ENCODE measurements at regions not wholly inside any gene's neighbourhood (a gene's known extent, or its start where the extent isn't known, plus 50 kb on each side); places are given as distances from the start of the nearest gene placed in this dataset.
"Not testable (repeated sequence)": the region's sequence is repeated elsewhere in the genome, so short reads cannot be mapped to it uniquely, and the experiment has no call there.

DNA sequence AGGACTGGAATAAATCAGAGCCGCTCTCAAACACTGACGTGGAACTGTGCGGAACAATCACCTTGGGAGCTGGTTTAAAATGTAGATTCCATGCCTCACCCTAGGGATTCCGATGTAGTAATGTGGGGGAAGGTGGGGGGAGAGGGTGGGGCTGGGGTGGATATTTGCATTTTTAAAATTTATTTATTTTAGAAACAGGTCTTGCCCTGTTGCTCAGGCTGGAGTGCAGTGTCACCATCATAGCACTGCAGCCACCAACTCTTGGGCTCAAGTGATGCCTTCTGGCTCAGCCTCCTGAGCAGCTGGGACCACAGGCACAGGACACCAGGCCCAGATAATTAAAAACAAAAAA is 101.9 kb upstream of the SEC22B start:
- DNase-seq (ENCODE audit: low spot score), result not testable (repeated sequence)

DNA sequence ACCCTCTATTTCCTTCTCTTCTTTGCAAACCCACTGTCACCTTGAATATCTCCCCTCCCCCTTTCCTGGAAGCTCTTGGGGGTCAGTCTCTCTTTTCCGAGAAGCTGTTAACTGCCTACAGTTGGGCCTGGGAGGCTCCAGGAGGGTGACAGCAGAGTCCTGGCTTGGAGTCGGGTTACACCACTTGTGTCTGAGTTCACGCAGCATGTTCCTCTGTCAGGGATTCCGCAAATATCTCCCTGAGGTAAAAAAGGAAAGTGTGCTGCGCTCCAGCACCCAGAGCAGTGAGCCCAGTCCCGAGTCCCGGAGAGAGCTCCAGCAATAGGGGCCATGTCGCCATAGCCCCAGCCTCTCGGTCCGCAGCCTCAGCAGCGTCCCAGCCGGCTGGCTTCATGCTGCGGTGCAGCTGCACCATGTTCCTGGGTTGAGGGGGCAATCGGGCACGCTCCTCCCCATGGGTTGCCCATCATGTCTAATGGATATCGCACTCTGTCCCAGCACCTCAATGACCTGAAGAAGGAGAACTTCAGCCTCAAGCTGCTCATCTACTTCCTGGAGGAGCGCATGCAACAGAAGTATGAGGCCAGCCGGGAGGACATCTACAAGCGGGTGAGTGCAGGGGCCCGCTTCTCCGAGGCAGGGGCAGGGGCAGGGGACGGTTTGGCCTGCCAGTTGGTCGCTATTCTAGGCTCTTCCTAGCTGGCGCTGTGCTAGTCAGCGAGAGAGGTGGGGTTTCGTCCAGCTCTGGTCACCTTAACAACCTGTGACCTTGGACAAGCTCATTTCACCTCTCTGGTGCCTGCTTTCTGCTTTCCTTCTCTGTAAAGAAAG is 101.3 kb upstream of the SEC22B start:
- DNase-seq (ENCODE audit: low spot score), result not testable (repeated sequence)

DNA sequence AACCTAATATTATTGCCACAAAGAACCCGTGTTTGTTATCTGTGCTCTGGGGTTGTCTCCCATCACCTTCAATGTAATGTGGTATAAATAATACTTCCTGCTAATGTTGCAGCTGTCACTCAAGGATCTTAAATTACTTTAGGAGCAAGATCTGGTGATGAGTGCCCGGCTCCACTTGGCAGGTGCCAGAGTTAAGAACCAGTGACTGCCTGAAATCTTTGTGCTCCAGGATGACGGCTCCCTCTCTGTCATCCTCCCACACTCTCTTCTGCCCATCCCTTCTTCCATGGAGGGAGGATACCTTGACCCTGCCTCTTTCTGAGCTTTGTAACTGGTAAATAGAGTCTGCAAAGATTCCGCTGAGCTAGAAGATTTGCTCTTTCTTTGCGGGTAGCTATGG is 100.4 kb upstream of the SEC22B start:
- not testable (repeated sequence) for DNase-seq (ENCODE audit: low spot score)

DNA sequence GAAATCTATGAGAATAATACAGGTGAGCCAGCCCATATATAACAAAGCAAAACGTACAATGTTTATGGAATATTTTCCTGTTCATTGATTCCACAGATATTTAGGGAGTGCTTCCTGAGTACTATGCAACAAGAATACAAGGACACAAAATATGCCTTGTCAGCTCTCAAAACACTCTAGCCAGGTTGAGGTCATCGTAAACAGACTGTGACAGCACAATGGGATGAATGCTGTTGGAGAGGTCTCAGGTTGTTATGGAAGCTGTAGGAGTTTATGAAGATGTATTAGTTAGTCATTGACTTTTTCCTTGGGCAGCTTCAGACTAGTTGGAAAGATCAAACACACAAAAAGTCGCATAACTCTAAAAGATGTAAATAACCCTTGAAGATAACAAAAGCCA is 98.1 kb upstream of the SEC22B start:
- not testable (repeated sequence) for DNase-seq (ENCODE audit: low spot score)

DNA sequence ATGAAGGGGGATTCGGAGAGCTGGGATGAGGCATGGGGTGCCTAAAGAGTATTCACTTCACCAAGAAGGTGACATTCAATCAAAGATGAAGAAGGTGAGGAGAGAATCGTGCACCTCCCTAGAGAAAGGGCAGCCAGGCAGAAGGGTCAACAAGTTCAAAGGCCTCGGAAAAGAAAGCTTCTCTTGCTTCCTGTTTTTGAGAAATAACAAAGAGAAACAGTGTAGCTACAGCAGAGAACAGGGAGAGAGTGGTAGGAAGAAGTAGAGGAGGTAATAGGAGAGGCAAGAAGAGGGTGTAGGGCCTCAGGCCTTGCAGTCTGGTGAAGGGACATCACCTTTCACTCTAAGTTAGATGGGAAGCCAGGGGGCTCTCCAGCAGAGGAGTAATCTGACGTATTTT is 97.0 kb upstream of the SEC22B start:
- DNase-seq (ENCODE audit: low spot score), result not testable (repeated sequence)

DNA sequence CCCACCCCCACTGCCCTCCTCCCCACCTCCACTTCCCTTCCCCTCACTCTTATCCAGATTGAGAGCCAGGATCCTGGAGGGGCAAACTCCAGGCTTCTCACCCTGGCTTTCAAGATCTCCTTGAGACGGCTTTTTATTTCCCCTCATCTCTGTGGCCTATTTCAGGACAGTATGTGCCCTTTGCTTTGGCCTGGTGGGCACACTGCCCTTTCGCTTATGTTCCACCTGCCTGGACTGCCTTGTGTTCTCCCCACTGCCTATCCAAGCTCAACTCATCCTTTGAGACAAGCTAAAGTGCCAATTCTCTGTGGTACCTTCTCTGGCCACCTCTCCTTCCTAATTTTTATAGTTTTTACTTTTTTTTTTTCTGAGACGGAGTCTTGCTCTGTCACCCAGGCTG is 95.9 kb upstream of the SEC22B start:
- DNase-seq (ENCODE audit: low spot score), result not testable (repeated sequence)

DNA sequence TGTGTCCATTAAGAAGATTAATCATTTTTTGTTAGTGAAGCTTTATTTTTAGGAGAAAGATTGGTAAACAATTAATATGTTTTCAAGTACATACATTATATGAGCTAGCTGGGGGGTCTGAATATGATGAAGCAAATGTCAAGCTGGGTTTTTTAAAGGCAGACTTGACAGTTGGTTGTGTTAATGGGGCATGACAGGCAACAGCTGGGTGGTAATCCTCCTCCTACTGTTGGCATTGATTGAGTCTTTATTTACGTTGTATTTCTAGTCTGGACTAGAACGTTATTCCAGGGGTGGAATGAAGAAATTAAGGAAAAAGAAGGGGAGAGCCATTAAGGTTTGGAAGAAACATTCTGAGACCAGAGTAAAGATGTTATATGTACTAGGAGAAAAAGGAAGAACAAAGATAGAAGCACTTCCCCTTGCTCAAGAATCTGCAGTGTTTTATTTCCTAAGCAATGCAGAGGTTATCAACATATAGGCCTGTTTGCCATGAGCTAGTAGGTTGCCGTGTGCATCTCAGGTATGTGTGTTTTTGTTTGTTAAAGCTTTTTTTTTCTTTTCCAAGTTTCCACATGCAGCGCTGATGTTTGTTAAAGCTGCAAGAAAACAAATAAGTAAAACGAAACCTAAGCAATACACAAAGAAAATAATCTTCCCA is 95.4 kb upstream of the SEC22B start:
- not testable (repeated sequence) for DNase-seq (ENCODE audit: low spot score)

DNA sequence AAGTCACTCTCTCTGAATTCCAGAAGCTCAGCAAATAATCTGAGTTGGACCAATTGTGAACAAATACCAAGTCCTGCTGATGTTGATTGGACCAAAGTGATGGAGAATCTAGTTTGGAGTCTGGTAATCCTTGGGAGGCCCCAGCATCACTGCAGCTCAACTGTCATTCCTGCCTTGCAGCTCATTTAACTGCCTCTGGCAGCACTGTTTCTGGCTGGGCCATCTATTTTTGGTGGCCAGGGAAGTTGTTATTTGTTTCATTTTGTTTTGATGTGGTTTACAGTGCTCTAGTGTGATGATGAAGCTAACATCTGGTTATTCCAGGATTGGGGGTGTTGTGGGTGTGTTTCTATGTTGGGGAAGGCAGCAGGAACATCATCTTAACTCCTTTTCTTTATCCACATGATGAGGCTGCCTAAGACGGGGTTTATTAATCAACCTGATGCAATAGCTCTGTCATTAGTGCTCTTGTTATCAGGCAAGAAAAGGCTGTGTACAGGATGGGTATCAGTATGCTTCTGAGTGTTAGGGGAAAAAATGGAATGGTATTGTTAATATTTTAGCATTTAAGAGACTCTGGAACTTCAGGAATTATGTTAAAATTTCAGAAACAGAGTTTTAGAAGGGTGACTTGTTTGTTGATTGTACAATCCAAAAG is 91.7 kb upstream of the SEC22B start:
- DNase-seq (ENCODE audit: low spot score), result not testable (repeated sequence)

DNA sequence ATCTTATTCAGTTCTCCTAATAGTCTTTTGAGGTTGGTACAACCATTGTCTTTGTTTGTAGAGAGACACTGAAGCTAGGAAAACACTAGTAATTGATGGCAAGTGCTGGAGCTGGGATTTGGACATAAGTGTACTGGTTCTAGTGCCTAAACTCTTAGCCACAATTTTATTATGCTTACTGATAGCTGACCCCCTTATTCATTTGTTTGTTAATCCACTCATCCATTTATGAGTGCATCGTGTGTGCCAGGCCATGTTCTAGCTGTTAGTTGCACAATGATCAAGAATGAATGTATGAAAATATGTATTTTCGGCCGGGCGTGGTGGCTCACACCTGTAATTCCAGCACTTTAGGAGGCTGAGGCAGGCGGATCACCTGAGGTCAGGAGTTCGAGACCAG is 88.2 kb upstream of the SEC22B start:
- DNase-seq (ENCODE audit: low spot score), result not testable (repeated sequence)

DNA sequence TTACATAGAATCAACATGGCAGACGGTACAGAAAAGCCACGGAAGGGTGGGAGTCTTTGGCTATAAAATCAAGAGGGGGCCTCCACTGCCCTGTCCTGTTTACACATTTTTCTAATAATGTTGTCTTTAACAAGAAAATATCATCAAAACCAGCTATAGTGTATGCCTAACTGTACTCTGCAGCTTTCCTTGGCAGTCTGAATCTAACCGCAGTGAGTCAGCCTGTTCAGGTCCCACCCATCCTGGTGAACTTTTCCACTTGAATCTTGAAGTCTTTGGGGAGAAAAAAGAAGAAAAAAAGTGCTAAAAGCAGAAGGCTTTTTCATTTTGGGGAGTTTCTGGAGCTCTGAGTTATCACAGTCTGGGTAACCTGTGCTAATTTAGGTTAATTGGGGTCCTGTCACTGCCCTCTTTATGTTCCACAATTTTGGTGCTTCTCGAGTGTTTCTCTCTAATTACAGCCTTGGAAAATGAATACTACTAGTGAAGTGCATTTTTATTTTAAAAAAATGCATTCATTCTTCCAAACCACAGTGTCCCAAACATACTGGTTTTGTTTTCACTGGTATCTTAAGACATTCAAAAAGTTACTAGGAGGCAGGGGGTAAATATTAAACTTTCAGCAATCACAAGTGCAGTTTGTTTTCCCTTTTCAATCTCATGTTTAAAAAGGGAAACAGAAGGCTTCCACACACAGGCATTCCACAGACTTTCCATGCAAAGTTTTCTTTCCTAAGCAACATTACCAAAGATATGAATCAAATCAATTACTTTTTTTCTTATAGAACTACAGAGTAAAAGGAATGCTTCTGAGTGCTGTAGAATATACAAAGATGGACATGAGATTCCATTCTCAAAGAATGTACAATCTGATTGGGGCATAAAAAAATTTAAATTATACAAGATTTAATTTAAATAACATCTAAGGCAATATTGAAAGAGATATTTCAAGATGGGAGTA is 86.8 kb upstream of the SEC22B start:
- DNase-seq (ENCODE audit: low spot score), result not testable (repeated sequence)

DNA sequence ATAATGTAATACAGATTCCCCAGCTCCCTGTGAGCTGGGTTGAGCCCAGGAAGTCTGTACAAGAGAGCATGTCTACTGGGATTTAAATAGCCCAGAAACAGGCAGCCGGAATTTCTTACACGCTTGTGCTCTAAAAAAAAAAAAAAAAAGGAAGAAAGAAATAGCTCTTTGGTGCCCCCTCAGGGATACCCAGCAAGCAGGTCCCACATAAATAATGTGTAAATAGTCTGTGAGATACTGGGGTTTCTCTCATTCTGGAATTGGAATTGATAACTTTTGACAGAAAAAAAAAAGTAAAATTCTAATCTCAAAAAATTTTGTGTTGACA is 81.4 kb upstream of the SEC22B start:
- DNase-seq (ENCODE audit: low spot score), result not testable (repeated sequence)

DNA sequence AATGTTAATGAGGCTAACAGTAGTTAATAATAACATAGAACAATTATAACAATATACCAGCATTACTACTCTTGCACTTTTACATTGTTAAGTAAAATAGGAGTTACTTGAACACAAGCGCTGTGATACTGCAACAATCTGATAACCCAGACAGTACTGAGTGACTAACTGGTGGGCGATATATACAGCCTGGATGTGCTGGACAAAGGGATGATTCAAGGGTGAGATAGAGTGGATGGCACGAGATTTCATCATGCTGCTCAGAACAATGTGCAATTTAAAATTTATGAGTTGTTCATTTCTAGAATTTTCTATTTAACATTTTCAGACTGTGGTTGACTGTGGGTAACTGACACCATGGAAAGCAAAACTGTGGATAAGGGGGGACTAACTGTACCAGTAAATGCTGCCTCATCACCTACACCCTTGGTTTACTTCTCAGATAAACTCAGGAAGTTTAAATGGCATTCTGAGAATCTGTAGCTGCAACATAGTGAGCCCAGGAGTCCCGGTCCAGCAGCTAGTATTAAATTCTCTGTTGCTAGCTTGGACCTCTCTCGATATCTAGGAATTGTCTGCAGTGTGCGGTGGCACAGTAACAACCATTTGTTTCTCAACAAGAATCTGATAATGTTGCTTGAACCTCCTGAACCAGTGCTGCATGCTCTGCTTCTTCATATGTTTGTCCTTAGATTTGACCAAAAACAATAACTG is 80.9 kb upstream of the SEC22B start:
- not testable (repeated sequence) for DNase-seq (ENCODE audit: low spot score)

DNA sequence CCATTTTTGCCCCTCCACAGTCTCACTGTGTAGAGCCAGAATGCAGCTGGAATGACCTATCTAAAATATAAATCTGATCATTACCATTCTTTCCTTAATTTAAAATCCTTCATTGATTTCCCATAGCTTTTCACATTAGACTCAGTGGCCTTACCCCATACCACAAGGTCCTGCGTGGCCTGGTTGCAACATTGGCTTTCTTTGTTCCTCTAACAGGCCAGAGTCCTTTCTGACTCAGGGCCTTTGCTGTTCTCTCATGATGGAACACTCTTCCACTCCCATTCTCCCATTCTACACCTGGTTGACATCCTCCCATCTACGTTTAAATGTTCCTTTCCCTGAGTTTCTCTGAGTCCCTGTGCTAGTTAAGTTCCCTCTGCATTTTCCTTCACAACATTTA is 74.4 kb upstream of the SEC22B start:
- not testable (repeated sequence) for DNase-seq (ENCODE audit: low spot score)

DNA sequence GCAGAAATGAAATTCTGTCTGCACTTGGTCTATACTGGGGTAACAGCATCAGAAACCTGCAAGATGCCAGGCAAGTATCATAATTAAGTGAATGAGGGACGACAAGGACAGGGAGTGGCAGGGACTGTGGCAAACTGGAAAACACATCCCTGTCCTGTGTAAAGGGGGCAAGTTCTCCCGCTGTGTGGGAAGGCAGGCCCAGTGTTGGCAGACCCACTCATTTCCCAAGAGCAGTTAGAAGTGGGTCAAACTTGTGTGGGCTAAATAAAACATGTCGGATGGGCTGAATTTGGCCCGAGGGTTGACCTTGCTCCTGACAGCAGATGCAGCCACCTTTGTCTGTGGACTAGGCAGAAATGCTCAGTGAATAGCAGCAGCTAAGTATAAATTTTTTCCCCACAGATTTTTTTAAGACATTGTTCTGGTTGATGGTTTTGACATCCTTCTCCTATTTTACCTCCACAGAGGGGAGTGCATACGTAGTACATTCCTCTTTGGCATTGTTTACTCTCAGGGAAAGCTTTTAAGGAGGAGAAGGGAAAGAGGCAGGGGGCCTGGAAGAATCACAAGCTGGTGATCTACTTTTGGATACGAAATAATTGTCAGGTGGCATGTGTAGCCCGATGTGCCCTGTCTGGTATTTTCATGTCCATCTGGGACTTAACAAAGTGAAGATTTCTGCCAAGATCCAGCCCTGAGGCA is 72.6 kb upstream of the SEC22B start:
- DNase-seq (ENCODE audit: low spot score), result not testable (repeated sequence)

DNA sequence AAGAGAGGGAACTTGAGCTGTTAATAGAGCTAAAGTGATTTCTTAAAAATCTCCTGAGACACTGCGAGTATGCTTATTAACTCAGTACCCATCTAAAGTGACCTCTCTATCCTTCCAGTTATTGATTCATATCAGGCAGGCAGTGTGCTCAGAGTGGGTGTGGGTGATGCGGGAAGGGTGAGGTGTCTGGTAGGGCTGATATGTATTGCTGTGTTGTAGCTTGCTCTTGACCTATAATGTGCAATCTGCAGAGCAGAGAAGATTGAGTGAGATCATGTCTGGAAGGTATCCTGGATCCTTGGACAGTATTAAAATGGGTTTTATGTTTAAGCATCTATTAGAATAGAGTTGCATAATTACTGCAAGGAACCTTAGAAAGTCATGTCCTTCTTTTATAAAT is 71.9 kb upstream of the SEC22B start:
- DNase-seq (ENCODE audit: low spot score), result not testable (repeated sequence)

DNA sequence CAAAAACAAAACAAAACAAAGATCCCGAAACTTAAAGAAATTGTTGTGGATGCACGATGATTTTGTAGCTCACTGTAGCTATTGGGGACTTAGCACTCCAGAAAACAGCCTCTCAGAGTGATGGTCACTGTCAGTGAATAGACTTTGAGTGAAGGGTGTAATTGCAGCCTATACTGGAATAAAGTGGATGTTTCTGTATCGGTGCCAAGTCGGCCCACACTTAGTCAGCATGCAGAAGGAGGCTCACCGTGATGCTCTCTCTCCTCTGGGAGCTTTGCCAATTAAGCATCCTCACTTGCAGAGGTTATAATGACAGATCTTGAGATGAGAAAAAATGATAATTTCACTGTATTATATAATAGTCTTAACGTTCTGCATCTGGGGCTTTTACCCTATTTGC is 67.5 kb upstream of the SEC22B start:
- not testable (repeated sequence) for DNase-seq (ENCODE audit: low spot score)

DNA sequence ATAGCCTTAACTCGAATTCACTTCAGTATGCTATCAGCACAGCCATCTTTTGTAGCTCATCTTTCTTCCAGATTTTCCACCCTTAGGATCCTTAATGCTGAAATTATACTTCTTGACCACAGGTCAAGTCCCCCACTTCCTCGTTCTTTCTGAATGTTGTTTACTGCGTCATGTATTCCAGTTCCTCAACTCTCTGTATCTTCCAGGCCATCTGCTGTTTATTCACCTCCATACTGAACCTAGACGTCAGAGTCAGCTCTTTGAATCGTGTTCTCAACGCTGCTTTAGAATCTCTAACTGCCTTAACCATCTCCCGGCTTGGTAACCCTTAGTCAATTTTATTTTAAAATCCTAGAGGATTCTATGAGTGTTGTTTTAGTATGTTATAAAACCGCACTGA is 66.3 kb upstream of the SEC22B start:
- not testable (repeated sequence) for DNase-seq (ENCODE audit: low spot score)

DNA sequence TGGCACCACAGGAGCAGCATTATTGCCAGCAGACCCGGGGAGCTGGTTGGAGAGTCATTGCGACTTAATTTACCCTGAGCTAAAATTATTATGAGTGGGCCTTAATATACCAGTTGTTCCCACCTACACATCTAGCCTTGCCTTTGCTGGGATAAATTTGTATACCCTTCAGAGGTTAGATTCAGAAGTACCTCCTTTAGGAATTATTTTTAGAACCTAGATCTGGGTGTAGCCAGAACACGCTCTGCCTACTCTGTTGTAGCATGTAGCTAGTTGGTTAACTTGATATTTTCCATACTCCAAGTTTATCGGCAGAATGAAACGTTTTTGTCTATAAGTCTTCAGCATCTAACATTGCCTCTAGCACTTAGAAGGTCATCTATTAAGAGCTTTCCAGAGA is 65.5 kb upstream of the SEC22B start:
- not testable (repeated sequence) for DNase-seq (ENCODE audit: low spot score)

DNA sequence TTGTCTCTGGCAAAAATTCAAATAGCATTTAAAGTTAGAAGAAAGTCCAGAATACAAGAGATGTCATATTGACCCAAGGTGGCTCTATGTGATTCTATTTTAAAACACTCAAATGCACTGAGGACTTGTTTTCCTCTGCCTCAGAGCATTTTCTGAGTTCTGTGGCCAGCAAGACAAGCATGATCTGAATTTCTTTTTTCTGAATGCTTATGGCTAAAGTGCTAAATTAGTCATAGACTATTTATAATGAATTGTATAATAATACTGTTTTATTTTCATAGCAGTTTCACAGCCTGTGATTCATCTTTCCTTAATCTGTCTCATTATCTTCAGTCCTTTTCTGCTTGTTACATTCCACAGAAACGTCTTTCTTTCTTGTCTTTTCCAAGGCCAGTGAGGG is 63.9 kb upstream of the SEC22B start:
- not testable (repeated sequence) for DNase-seq (ENCODE audit: low spot score)

DNA sequence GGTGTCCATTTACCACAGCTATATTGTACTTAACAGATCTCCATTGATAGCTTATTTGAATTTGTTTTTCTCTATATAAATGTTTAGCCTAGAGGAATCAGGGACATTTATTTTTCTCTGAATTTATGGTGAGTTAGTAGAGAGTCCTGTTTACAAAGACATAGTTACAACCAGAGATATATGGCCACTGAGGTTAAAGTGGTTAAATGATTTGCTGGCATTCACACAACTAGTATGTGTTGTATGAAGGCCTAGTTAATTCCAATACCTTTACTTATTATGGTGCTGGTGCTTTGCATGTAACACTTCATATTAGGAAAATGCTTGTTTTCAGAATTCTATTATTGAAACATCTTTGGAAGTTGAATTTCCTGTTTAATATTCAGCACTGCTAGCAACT is 63.0 kb upstream of the SEC22B start:
- not testable (repeated sequence) for DNase-seq (ENCODE audit: low spot score)

DNA sequence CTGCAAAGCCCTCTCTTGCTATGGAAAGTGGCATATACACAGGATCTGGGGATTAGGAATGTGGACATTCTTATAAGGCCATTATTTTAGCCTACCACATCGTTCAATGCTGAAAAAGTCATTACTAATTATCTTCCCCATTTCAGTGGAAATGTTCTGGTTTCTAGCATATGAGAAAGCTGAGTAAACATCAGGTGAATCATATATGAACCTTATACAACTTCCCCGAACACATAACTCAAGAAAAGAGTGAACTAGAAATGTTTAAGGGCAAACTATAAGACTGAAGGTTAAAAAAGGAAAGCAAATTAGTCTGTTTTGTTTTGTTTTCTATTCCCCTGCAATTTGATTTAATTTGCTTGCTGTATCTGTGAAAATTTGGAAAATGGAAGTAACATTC is 62.5 kb upstream of the SEC22B start:
- not testable (repeated sequence) for DNase-seq (ENCODE audit: low spot score)

Measured in AG08395 (cell line).